Upper lobe of left lung (tissue), 4 donors: ENCODE measurements at regions not wholly inside any gene's neighbourhood (a gene's known extent, or its start where the extent isn't known, plus 50 kb on each side); places are given as distances from the start of the nearest gene placed in this dataset.

Experiments
- CTCF ChIP-seq, 6 experiments: fragments of 450-650 bp in 4 of 6; fragments of 200-600 bp in 2 of 6; sonication (generic) in 2 of 6; IDR thresholded peaks; one replicate each; pipeline ENCODE4 v1.5.1; 2016 to 2019; ENCODE audit warnings: antibody characterized with exemption in 6 of 6
- EP300 ChIP-seq, 4 donors: sonication (generic); formaldehyde crosslinking; IDR thresholded peaks; one replicate each; pipeline ENCODE4 v1.5.1; 2017; ENCODE audit warnings: antibody characterized with exemption in 4 of 4, control low read depth in 2 of 4
- POLR2A ChIP-seq, 4 donors: fragments of 450-650 bp; IDR thresholded peaks; one replicate each; pipeline ENCODE4 v1.5.1; 2016 to 2017; ENCODE audit warnings: antibody characterized with exemption in 4 of 4, mild to moderate bottlenecking in 2 of 4
- POLR2AphosphoS5 ChIP-seq, 2 donors: sonication (generic); formaldehyde crosslinking; IDR thresholded peaks; one replicate each; pipeline ENCODE4 v1.5.1; 2017; ENCODE audit warnings: antibody characterized with exemption in 2 of 2

- TF ChIP-seq CTCF (IDR thresholded peaks at IDR 0.05) (no peak), POLR2A (IDR thresholded peaks at IDR 0.05) (no peak), POLR2AphosphoS5 (IDR thresholded peaks at IDR 0.05) (no peak), EP300 (IDR thresholded peaks at IDR 0.05) (no peak)
Observed at GRCh38 chr4:52407545-52407944, 251.6 kb downstream of the USP46 start.
